H1 (cell line): ENCODE measurements at regions not wholly inside any gene's neighbourhood (a gene's known extent, or its start where the extent isn't known, plus 50 kb on each side); places are given as distances from the start of the nearest gene placed in this dataset.

Experiments used
- JUN ChIP-seq: IDR thresholded peaks from 2 replicates; pipeline ENCODE4 v1.6.1; 2011; ENCODE audit warnings: low read depth, mild to moderate bottlenecking, improper control_type of control experiment, low read length
- TF ChIP-seq, protein P1 (sequence below), 3 experiments: IDR thresholded peaks; 1 replicate in 2 of 3; 2 replicates in 1 of 3; pipeline versions ENCODE4 v1.5.1 to v1.6.1; 2011; ENCODE audit warnings: low read length in 3 of 3, mild to moderate bottlenecking in 3 of 3, inconsistent platforms in 2 of 3, low read depth in 1 of 3, moderate library complexity in 1 of 3; ENCODE audit not compliant: insufficient read depth in 1 of 3; ENCODE audit errors: control extremely low read depth in 1 of 3

DNA sequence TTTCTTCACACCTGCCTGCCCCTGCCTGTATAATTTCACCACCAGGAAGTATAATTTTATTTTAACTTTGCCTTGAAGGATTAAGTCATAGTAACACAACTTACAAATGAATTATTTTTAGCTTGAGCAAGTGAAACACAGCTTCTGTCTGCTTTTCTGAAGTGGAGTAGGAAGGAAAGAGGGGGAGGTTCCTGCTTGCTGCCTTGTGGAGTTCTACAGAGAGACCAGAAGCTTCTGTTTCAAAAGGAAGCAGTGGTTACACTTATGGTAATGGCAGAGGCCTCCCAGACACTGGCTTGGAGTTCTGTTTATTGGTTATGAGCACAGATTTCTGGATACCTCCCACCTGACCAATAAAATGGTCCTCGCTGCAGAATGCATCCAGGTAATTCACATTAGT lies 159.6 kb downstream of the TMEM200A start:
- no peak for TF ChIP-seq JUN
- TF ChIP-seq, protein P1, sequence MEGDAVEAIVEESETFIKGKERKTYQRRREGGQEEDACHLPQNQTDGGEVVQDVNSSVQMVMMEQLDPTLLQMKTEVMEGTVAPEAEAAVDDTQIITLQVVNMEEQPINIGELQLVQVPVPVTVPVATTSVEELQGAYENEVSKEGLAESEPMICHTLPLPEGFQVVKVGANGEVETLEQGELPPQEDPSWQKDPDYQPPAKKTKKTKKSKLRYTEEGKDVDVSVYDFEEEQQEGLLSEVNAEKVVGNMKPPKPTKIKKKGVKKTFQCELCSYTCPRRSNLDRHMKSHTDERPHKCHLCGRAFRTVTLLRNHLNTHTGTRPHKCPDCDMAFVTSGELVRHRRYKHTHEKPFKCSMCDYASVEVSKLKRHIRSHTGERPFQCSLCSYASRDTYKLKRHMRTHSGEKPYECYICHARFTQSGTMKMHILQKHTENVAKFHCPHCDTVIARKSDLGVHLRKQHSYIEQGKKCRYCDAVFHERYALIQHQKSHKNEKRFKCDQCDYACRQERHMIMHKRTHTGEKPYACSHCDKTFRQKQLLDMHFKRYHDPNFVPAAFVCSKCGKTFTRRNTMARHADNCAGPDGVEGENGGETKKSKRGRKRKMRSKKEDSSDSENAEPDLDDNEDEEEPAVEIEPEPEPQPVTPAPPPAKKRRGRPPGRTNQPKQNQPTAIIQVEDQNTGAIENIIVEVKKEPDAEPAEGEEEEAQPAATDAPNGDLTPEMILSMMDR (IDR thresholded peaks at IDR 0.05; ENCODE audit: control extremely low read depth in 1 of 3, insufficient read depth in 1 of 3, low read depth in 1 of 3, low read length in 3 of 3): no peak
